Activated T-cell treated with anti-CD3 and anti-CD28 coated beads, Interleukin-2, amount 50 U/mL, for 72 hours (primary cell): ENCODE measurements at regions not wholly inside any gene's neighbourhood (a gene's known extent, or its start where the extent isn't known, plus 50 kb on each side); places are given as distances from the start of the nearest gene placed in this dataset.
"Not testable (repeated sequence)": the region's sequence is repeated elsewhere in the genome, so short reads cannot be mapped to it uniquely, and the experiment has no call there.

Experiments used
- ATAC-seq, 2 donors: fragments of 150-1000 bp; cut with Tn5 transposase; replicated peaks in 1 of 2; 2 replicates each; pipeline ENCODE4 v1.10.0; 2021; ENCODE audit warnings: moderate library complexity in 2 of 2, mild to moderate bottlenecking in 1 of 2
- DNase-seq, 2 donors: peaks; one replicate each; pipeline ENCODE4 v3.0.0; 2021 to 2022; ENCODE audit warnings: mixed read lengths in 1 of 2
- H3K27ac Mint-ChIP-seq: one replicate; pipeline ENCODE4 v1.8.0; 2022; ENCODE audit warnings: mild to moderate bottlenecking, moderate library complexity, mixed read lengths
- H3K27me3 Mint-ChIP-seq: one replicate; pipeline ENCODE4 v1.8.0; 2022; ENCODE audit warnings: low read depth, mixed read lengths
- H3K36me3 Mint-ChIP-seq, 2 donors: one replicate each; pipeline ENCODE4 v1.8.0; 2022; ENCODE audit warnings: mixed read lengths in 2 of 2, mild to moderate bottlenecking in 1 of 2; ENCODE audit not compliant: insufficient read depth in 2 of 2
- H3K4me1 Mint-ChIP-seq: one replicate; pipeline ENCODE4 v1.8.0; 2022; ENCODE audit warnings: low read depth, mixed read lengths
- H3K4me3 Mint-ChIP-seq, 2 donors: one replicate each; pipeline ENCODE4 v1.8.0; 2022; ENCODE audit warnings: mild to moderate bottlenecking in 2 of 2, mixed read lengths in 2 of 2, moderate library complexity in 2 of 2
- H3K9me3 Mint-ChIP-seq, 2 donors: one replicate each; pipeline ENCODE4 v1.8.0; 2022; ENCODE audit warnings: mixed read lengths in 2 of 2

GRCh38 chr11:87583931-87584330 lies 546.2 kb downstream of the TMEM135 start:
- Mint-ChIP-seq H3K36me3 (peaks cover 0 to 4% of the 10 kb centered on the region in 2 donors), H3K9me3 (peaks cover 7 to 8% of the 10 kb centered on the region in 2 donors), H3K4me3 (no peak overlapping the region), H3K4me1 (no peaks in the 10 kb centered on the region), H3K27ac (no peak overlapping the region), H3K27me3 (no peaks in the 10 kb centered on the region)
- DNase-seq (no peak), ATAC-seq (no peak)

GRCh38 chr11:87575088-87575487 lies 537.4 kb downstream of the TMEM135 start:
- no peaks in the 10 kb centered on the region for H3K4me1 Mint-ChIP-seq
- ATAC-seq (no peak), DNase-seq (no peak)
- no peak overlapping the region for H3K4me3 Mint-ChIP-seq
- no peaks in the 10 kb centered on the region for H3K27me3 Mint-ChIP-seq
- no peaks in the 10 kb centered on the region for H3K9me3 Mint-ChIP-seq
- H3K27ac Mint-ChIP-seq: no peak overlapping the region
- no peaks in the 10 kb centered on the region for H3K36me3 Mint-ChIP-seq

GRCh38 chr11:87574193-87574592 lies 536.5 kb downstream of the TMEM135 start:
- DNase-seq (no peak), ATAC-seq (no peak)
- no peaks in the 10 kb centered on the region for H3K27me3 Mint-ChIP-seq
- no peak overlapping the region for H3K4me3 Mint-ChIP-seq
- no peaks in the 10 kb centered on the region for H3K9me3 Mint-ChIP-seq
- H3K36me3 Mint-ChIP-seq: no peaks in the 10 kb centered on the region
- H3K27ac Mint-ChIP-seq: no peak overlapping the region
- no peaks in the 10 kb centered on the region for H3K4me1 Mint-ChIP-seq

- Mint-ChIP-seq H3K27me3 (no peaks in the 10 kb centered on the region), H3K9me3 (no peaks in the 10 kb centered on the region), H3K27ac (no peak overlapping the region), H3K4me1 (no peaks in the 10 kb centered on the region), H3K36me3 (no peaks in the 10 kb centered on the region), H3K4me3 (no peak overlapping the region)
- DNase-seq (no peak), ATAC-seq (no peak)
Observed at GRCh38 chr11:87573708-87574107, 536.0 kb downstream of the TMEM135 start.

GRCh38 chr11:87572881-87573280 lies 535.1 kb downstream of the TMEM135 start:
- peaks cover 0 to 2% of the 10 kb centered on the region in 2 donors for H3K9me3 Mint-ChIP-seq
- H3K4me3 Mint-ChIP-seq: no peak overlapping the region
- DNase-seq (no peak), ATAC-seq (no peak)
- H3K27ac Mint-ChIP-seq: no peak overlapping the region
- H3K27me3 Mint-ChIP-seq: no peaks in the 10 kb centered on the region
- H3K36me3 Mint-ChIP-seq: no peaks in the 10 kb centered on the region
- no peaks in the 10 kb centered on the region for H3K4me1 Mint-ChIP-seq

- no peaks in the 10 kb centered on the region for H3K4me1 Mint-ChIP-seq
- no peak overlapping the region for H3K4me3 Mint-ChIP-seq
- no peaks in the 10 kb centered on the region for H3K27me3 Mint-ChIP-seq
- ATAC-seq (no peak), DNase-seq (no peak)
- no peaks in the 10 kb centered on the region for H3K36me3 Mint-ChIP-seq
- peaks cover 2 to 5% of the 10 kb centered on the region in 2 donors for H3K9me3 Mint-ChIP-seq
- no peak overlapping the region for H3K27ac Mint-ChIP-seq
Observed at GRCh38 chr11:87560352-87560751, 522.6 kb downstream of the TMEM135 start.

GRCh38 chr11:87559852-87560251 lies 522.1 kb downstream of the TMEM135 start:
- H3K4me1 Mint-ChIP-seq, ATAC-seq, H3K27ac Mint-ChIP-seq: not testable (repeated sequence)

GRCh38 chr11:87555101-87555500 lies 517.4 kb downstream of the TMEM135 start:
- ATAC-seq (no peak), DNase-seq (no peak)
- Mint-ChIP-seq H3K9me3 (peaks cover 3 to 8% of the 10 kb centered on the region in 2 donors), H3K27ac (no peak overlapping the region), H3K36me3 (no peaks in the 10 kb centered on the region), H3K4me3 (no peak overlapping the region), H3K27me3 (no peaks in the 10 kb centered on the region), H3K4me1 (no peaks in the 10 kb centered on the region)

More at GRCh38 chr11:87559852-87560251, 522.1 kb downstream of the TMEM135 start:
- not testable (repeated sequence) for H3K27me3 Mint-ChIP-seq, H3K36me3 Mint-ChIP-seq, H3K4me3 Mint-ChIP-seq, H3K9me3 Mint-ChIP-seq, DNase-seq

GRCh38 chr11:87548797-87549196 lies 511.1 kb downstream of the TMEM135 start:
- ATAC-seq: no peak
- H3K9me3 Mint-ChIP-seq: peaks cover 8 to 10% of the 10 kb centered on the region in 2 donors
- H3K36me3 Mint-ChIP-seq: no peaks in the 10 kb centered on the region
- no peak overlapping the region for H3K4me3 Mint-ChIP-seq
- no peaks in the 10 kb centered on the region for H3K27me3 Mint-ChIP-seq
- DNase-seq: no peak
- H3K4me1 Mint-ChIP-seq: no peaks in the 10 kb centered on the region
- H3K27ac Mint-ChIP-seq: no peak overlapping the region

- H3K4me1 Mint-ChIP-seq: no peaks in the 10 kb centered on the region
- H3K36me3 Mint-ChIP-seq: peaks cover 0 to 3% of the 10 kb centered on the region in 2 donors
- no peak overlapping the region for H3K4me3 Mint-ChIP-seq
- no peak for DNase-seq
- peaks cover 9 to 12% of the 10 kb centered on the region in 2 donors for H3K9me3 Mint-ChIP-seq
- H3K27ac Mint-ChIP-seq: no peak overlapping the region
- no peak for ATAC-seq
- no peaks in the 10 kb centered on the region for H3K27me3 Mint-ChIP-seq
Observed at GRCh38 chr11:87545858-87546257, 508.1 kb downstream of the TMEM135 start.

- H3K36me3 Mint-ChIP-seq: peaks cover 0 to 3% of the 10 kb centered on the region in 2 donors
- no peak overlapping the region for H3K4me3 Mint-ChIP-seq
- H3K4me1 Mint-ChIP-seq: no peaks in the 10 kb centered on the region
- H3K9me3 Mint-ChIP-seq: peaks cover 4 to 7% of the 10 kb centered on the region in 2 donors
- DNase-seq (no peak), ATAC-seq (no peak)
- H3K27ac Mint-ChIP-seq: no peak overlapping the region
- H3K27me3 Mint-ChIP-seq: no peaks in the 10 kb centered on the region
Observed at GRCh38 chr11:87539596-87539995, 501.9 kb downstream of the TMEM135 start.

- Mint-ChIP-seq H3K27me3 (no peaks in the 10 kb centered on the region), H3K36me3 (no peaks in the 10 kb centered on the region), H3K4me1 (no peaks in the 10 kb centered on the region), H3K9me3 (peaks cover 0 to 4% of the 10 kb centered on the region in 2 donors), H3K27ac (no peak overlapping the region), H3K4me3 (no peak overlapping the region)
- DNase-seq (no peak), ATAC-seq (no peak)
Observed at GRCh38 chr11:87536565-87536964, 498.8 kb downstream of the TMEM135 start.

GRCh38 chr11:87536016-87536415 lies 498.3 kb downstream of the TMEM135 start:
- peaks cover 0 to 4% of the 10 kb centered on the region in 2 donors for H3K9me3 Mint-ChIP-seq
- no peak overlapping the region for H3K4me3 Mint-ChIP-seq
- ATAC-seq: no peak
- H3K27ac Mint-ChIP-seq: no peak overlapping the region
- no peaks in the 10 kb centered on the region for H3K36me3 Mint-ChIP-seq
- no peak for DNase-seq
- H3K27me3 Mint-ChIP-seq: no peaks in the 10 kb centered on the region
- no peaks in the 10 kb centered on the region for H3K4me1 Mint-ChIP-seq

- no peaks in the 10 kb centered on the region for H3K27me3 Mint-ChIP-seq
- no peak overlapping the region for H3K27ac Mint-ChIP-seq
- H3K4me3 Mint-ChIP-seq: no peak overlapping the region
- no peak for ATAC-seq
- H3K9me3 Mint-ChIP-seq: peaks cover 0 to 4% of the 10 kb centered on the region in 2 donors
- H3K36me3 Mint-ChIP-seq: no peaks in the 10 kb centered on the region
- H3K4me1 Mint-ChIP-seq: no peaks in the 10 kb centered on the region
- DNase-seq: no peak
Observed at GRCh38 chr11:87535513-87535912, 497.8 kb downstream of the TMEM135 start.
